HG02885 (cell line): ENCODE measurements at regions not wholly inside any gene's neighbourhood (a gene's known extent, or its start where the extent isn't known, plus 50 kb on each side); places are given as distances from the start of the nearest gene placed in this dataset.
"Not testable (repeated sequence)": the region's sequence is repeated elsewhere in the genome, so short reads cannot be mapped to it uniquely, and the experiment has no call there.

ENCODE experiments used
- ATAC-seq: cut with Tn5 transposase; IDR thresholded peaks from one replicate; pipeline ENCODE4 v1.9.1; 2021; ENCODE audit warnings: mild to moderate bottlenecking; ENCODE audit not compliant: unreplicated experiment, poor library complexity

DNA sequence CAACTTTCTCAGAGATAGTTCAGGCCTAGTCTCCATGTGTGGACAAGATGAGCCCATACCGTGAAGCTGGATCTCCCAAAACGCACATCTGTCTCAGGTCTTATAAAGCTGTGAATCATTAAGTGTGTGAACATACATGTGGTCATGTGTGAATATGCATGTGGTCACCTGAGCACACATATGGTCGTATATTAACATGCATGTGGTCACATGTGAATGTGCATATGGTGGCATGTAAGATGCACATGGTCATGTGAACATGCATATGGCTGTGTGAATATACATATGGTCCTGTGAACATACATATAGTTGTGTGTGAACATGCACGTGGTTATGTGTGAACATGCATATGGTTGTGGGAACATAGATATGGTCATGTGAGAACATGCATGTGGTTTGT is 172.5 kb upstream of the PZP start:
- no peak for ATAC-seq

DNA sequence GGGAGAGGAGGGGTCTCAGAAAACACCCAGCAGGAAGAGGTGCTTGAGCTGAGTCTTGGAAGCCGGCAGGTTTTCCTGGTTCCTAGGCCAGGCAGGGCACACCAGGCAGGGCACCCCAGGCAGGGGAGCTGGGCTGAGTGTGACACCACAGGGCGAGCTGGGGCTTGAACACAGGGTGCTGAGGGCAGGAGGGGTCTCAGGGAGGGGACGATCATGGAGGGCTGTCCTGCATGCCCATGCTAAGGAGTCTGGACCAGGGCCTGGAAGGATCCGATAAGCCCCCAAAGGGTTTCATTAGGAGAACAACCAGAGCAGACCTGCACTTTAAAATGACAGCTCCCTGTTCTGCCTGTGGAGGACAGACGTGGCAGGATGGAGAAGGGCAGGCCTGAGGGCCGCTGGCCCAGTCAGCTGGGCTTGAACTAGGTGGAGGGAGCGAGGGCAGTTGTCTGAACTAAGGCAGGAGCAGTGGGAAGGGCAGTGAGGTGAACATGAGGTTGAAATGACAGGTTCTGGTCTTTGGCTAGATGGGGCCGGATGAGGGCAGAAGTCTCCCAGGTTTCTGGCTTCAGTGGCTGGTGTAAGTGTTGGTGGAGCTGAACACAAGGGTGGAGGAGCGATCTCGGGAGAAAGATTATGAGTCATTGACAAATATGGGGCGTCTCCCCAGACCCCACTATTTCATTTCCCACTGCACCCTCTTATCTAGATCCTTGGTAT is 171.0 kb upstream of the PZP start:
- no peak for ATAC-seq

DNA sequence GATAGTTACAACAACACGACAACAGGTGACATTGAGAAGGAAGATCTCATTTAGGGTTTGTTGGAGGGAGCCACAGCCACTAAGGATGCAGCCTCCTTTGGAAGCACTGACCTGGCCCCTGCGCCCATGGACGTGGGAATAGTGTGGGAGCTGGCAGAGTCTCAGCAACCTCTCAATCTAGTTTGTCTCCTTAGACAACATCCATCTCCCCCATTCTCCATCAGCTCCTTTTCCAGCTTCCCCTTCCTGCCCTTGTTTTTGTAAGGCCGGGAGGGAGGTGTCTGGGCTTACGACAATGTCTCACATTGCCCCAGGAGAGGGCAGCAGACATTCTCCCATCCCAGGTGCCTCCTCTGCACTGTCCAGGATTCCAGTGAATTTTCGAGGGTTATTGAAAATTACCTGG is 170.2 kb upstream of the PZP start:
- ATAC-seq = no peak

DNA sequence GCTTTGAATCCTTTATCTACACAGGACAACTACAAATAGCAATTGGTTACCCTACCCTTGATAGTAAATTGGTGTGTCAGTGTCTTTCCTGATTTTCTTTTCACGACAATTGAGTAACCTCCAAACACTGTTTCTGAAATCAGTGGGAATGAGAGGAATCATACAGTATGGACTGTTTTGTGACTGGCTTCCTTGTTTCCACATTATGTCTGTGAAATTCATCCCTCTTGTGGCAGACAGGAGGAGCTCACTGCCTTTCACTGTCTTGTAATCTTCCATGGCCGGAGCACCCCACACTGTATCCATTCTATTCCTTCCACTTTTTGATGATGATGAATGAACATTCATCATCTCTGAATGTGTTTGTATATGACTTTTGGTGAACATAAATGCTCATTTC is 164.0 kb upstream of the PZP start:
- ATAC-seq = no peak

DNA sequence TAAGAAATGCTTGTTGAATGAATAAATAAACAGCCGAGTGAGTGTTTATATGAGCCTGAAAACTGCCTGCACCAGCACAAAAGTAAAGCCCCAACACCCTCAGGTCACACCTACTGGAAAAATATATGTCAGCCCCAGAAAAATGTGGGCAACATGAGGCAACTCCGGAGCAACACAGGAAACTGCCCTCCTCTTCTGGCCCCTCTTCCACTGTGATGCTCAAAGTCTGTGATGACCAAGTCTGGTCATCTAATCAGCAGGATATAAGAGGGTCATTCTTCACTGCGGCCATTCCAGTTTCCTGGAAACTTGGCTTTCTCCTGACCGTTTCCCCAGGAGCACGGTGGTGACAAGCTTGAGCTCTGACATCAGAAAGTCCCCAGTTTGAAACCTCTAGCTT is 159.6 kb upstream of the PZP start:
- no peak for ATAC-seq

DNA sequence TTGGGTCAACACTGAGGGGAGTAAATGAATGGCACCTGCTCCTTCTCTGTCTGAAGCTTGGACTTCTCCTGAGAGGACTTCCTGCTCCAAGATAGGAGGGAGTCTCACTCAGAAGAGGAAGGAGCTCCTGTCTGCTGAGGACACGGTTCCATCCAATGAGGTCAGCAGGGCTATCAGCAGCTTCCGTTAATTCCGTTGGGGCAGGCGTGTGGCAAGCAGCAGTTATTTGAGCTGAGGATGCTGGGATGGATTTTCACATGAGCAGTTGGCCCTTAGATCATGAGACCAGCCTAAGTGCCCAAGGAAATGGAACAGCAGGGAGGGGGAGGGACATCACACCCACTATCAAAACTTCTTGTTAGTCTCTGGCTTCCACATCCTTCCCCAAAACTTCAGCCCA is 159.0 kb upstream of the PZP start:
- ATAC-seq = no peak

DNA sequence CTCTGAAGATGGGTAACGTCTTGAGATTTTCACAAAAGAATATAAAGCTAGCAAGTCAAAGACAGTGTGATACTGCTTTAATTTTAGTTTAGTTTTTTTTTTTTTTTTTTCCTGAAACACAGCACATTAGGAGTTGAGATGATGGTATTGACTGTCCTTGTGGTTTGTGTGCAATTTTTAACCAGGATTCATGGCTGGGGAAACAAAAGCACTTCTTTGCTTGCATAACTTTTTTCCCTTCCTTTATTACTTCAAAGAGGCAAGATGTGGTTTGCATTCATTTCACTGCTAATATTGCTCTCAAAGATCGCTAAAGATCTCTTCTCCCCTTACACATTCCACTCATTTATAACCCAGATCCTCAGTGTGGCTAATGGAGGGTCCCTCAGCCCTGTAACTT is 157.1 kb upstream of the PZP start:
- no peak for ATAC-seq

DNA sequence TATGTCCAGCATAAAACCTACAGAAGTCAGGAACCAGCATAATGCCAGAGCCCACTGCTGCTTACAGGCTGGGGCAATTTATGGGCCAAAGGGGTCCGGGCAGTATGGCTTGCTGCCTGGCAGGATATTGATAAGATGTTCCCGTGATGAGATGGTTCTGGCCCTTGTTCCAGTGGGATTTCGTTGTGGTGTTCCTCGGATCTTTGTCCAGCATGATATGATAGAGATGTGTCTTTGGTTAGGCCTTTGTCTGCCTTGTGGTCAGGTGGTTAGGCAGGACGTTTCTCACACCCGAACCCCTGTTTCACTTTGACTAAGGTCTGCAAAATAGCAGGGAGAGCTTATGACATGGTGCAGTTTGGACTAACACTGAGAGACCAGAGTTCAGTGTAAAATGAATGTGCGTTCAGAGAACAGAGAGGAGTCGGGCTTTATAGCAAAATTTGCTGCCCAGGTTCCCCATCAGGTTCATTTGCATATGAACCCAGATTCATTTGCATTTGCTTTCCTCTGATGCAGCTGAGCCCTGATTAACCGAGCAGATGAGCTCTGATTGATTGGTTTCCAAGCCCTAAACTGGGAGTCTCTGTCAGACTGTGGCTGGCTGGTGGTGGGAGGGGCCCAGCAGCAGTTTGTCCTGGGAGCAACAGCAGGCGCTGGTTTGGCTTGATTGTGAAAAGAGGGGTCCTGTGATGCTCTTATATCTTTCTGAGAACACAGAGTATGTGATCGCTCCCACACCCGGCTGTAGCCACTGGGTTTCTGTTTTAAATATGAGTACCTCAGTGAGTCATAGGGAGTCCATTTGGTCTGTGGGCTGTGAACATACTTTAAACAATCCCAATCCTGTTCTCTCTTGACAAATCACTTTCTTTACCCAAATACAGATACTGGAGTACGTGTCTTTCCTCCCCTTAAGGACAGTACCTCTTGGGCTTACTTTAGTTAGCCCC is 156.3 kb upstream of the PZP start:
- ATAC-seq = peak; percentile 79

DNA sequence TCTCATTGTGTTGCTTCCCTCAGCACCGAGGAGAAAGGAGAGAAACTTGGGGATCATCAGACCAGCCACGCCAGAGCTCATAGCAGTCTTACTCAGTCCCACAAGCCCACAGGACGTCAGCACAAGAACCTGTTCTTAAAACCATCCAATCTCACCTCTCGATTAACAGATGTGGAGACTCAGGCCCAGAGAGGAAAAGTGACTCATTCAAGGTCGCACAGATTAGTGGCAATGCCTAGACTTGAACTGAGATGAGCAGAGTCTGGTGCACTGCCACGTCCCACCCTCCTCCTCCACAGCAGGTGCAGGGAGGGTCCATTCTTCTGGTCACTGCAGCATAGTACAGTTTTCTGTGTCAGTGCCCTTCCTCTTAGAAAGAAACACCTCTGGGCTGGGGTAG is 154.9 kb upstream of the PZP start:
- ATAC-seq = no peak

DNA sequence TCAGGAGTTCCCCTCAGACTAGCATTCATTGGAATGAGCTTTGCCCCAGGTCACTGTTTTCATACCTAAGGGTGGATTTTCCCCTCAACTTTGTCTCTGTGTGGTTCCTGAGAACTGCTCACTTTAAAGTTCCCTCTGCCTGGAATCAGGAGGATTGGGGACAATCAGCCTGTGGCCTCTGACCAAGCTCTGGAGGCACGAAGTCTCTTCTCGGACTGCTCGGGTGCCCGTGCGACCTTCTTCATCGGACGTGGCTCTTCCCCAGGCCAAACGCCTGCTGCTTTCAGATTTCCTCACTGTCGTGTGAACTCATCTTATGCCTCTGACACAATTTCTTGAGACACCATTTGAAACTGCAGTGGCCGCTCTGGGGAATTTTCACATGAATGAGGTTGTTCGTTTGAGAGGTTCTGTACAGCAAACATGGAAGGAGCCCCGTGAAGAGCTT is 153.7 kb upstream of the PZP start:
- ATAC-seq = peak; percentile 34

DNA sequence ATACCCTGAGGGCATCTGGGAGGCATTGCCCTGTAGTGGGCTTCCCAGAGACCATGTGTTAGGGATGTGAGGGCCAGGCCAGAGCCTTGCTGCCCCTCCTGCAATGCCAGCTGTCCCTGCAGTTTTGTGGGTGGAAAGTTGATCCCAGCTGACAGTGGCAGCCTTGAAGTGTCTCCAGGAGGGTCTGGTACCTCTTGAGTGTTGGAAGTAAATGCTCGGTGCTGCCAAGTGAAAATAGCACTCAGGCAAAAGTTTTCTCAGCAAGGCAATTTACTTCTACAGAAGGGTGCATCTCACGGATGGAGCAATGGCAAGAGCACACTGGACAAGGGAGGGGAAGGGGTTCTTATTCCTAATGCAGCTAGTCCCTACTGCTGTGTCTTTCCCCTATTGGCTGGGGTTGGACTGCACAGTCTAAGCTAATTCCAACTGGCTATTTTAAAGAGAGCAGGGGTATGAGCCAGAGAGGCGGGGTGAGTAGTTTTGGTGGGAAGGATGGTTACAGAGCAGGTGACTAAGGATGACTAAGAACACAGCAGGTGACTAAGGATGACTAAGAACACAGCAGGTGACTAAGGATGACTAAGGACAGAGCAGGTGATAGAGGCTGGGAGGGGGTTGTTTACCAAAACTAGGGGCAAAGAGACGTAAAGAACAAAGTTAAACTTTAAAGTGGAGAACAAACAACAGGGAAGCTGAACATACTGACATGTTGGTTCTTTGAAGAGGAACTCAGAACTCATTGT is 146.0 kb upstream of the PZP start:
- ATAC-seq = not testable (repeated sequence)

DNA sequence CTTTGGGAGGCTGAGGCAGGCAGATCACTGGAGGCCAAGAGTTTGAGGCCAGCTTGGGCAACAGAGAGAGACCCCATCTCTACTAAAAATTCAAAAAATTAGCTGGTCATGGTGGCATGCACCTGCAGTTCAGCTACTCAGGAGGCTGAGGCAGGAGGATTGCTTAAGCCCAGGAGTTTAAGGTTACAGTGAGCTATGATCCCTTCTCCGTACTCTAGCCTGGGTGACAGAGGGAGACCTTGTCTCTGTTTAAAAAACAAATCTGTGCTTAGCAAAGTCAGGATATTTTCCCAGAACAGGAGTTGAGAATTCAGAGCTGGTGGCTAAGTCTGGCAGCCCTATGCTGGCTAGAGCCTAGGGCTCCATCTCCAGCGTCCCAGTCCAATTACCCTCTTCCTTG is 142.9 kb upstream of the PZP start:
- ATAC-seq = no peak

DNA sequence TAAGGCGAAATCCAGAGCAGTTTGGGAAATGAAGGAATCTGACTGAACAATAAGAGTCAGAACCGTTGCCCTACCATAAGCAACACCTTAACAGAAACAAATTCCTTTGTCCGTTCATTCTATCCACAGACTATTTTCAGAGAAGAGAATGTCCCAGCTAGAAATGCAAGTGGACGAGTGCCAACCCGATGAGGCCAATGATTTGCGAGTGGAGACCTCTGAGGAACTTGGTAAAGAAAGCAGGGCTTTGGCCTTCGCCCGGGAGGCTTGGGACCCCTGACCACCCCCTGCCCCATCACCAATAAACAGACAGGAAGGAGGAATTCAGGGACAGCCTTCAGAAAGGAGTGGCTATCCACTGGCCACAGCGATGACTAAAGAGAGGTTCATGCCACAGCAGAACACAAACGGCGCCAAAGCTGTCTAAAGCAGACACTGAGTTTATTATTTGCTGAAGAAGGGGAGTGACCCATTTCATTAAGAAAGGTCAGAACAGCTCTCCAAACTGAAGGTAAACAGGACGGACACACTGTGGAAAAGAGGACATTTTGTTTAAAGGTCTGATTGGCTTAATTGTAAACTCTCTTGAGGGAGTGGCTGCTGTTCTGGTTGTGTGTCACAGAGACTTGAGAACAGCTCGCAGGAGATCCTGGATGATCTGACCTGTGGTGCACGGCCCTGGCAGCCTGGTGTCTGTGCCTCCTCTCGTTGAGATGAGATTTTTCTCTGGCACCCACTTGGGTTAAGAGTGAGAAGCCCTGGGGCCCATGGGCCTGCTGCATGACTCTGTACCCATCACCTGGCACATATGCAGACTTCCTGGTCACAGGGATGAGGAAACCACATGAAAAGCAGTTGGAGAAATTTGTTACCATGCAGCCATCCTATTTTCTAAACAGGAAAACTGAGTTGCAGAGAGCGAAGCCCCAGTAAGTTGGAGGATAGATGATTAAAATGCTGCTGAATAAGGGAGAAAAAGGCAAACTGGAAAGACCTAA is 142.0 kb upstream of the PZP start:
- no peak for ATAC-seq

DNA sequence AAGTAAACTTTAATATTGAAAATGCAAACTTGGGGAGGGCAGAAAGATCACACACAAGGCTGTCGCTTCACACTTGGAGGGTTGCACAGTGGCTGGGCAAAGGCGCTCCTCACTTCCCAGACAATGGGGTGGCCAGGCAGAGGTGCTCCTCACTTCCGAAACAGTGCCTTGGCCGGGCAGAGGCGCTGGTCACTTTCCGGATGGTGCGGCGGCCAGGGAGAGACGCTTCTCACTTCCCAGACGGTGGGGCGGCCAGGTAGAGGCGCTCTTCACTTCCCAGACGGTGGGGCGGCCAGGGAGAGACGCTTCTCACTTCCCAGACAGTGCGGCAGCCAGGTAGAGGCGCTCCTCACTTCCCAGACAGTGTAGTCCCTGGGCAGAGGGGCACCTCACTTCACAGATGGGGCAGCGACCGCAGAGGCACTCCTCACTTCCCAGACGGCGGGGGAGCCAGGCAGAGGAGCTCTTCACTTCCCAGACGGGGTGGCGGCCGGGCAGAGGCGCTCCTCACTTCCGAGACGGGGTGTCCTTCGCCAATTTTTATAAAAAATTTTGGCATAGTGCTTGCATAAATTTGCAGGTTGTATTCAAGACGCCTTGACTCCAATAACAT is 140.8 kb upstream of the PZP start:
- no peak for ATAC-seq

DNA sequence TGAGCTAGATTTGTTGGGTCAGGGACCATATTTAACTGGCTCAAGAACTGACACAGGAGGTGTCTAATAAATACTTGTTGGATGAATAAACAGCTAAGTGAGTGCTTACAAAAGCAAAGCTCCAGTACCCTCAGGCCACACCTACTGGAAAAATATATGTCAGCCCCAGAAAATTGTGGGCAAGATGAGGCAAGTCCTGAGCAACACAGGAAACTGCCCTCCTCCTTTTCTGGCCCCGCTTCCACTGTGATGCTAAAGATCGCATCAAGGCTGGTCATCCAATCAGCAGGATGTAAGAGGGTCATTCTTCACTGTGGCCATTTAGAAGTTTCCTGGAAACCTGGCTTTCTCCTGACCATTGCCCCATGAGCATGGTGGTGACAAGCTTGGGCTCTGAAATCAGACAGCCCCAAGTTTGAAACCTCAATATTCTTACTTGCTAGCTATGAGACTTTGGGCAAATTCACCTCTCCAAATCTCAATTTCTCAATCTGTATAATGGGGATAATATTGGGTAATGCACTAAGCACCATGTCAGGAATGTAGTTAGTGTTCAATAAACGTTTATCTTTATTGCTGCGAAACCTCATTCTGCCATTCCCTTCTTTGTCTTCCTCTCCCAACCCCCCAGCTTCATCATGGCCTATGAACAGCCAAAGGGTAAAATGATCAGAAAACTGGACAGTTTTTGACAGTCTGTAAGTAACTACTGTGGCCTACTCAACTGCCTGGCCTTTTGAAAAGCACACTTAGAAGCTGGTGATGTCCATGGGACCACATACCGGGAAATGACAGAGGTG is 139.3 kb upstream of the PZP start:
- ATAC-seq = no peak

DNA sequence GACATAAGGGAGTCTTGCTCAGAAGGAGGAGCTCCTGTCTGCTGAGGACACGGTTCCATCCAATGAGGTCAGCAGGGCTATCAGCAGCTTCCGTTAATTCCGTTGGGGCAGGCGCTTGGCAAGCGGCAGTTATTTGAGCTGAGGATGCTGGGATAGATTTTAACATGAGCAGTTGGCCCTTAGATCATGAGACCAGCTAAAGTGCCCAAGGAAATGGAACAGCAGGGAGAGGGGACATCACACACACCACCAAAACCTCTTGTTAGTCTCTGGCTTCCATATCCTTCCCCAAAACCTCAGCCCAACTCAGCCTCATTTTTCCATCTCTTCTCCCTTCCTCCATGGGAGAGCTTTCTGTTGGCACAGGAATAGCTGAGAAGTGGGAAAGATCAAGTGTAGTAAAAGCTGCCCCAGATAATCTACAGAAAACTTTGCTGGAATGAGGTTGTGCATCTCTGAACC is 138.7 kb upstream of the PZP start:
- no peak for ATAC-seq

DNA sequence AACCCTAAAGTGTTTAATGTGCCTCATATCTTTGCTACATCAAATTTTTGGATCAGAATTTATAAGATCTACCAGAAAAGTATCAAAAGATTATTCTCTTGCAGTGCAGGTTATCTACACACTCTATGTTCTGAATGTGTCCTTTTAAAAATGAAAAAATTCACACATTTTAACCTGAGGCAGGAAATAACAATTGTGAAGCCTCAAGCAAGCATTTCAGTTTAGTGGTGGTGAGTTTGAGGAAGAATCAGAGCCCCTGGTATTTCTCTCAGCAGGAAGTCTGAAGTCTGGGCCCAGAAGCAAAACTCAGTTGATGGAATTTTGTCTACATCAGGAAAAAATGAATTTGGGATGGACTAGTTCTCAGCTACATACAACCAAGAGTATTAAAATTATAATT is 137.0 kb upstream of the PZP start:
- no peak for ATAC-seq

DNA sequence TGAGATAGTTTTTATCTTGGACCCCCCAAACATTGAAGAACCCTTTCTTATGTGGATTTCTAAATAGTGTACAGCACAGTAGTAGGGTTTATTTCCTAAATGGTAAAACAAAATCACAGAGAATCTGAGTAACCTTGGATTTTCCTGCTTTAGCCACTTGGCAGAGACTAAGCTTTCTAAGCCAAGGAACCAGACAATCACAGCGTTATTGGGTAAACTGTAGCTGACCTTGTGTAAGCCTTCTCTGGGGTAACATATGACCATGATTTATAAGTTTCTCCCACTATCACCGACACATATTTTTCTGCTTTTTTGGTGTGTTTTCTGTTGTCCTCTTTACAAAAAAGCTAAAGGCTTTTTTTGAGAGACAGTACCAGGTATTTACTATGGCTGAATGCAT is 136.3 kb upstream of the PZP start:
- no peak for ATAC-seq
